ENCODE measurements at regions not wholly inside any gene's neighbourhood (a gene's known extent, or its start where the extent isn't known, plus 50 kb on each side); places are given as distances from the start of the nearest gene placed in this dataset.

- TF ChIP-seq CTCF (IDR thresholded peaks at IDR 0.05) (no peak), POLR2A (IDR thresholded peaks at IDR 0.05) (no peak)
These were observed 511.9 kb downstream of the HAPSTR1 start for GRCh38 chr16:9603316-9603715.

Data from body of pancreas (tissue), 4 donors.